ENCODE measurements at regions not wholly inside any gene's neighbourhood (a gene's known extent, or its start where the extent isn't known, plus 50 kb on each side); places are given as distances from the start of the nearest gene placed in this dataset.

DNA sequence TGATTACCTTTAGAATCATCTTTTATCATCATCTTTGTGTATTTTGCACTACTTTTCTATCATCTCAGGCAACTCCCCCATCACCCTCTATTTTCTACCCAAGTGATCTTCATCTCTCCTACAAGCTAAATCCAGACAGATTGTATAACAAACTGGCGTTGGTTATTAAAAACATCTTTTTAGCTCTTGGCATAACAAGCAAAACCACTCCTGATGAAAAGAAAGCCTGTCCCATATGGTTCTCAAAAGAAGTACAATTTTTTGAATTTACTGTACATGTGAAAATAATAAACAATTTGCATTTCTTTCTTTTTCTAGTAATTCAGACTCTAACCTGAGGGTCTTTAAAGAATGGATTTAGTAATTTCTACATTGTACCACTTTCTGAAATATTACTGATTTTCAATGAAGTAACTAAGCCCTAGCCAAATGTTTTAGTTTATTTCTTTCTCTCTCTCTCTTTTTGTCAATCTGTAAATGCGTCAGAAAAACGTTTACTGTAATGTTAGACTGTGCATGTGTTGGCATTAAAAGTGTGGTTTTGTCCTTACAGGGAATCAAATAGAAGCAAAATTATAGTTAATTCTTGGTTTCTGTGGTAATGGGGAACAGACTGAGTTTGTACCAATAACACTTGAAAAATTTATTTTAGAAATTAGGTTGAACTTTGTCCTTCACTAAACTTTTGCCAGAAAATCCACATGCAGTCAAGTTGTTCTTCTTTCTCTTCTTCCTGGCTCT is 52.5 kb upstream of the RPS23 start:
- no peak for DNase-seq

DNA sequence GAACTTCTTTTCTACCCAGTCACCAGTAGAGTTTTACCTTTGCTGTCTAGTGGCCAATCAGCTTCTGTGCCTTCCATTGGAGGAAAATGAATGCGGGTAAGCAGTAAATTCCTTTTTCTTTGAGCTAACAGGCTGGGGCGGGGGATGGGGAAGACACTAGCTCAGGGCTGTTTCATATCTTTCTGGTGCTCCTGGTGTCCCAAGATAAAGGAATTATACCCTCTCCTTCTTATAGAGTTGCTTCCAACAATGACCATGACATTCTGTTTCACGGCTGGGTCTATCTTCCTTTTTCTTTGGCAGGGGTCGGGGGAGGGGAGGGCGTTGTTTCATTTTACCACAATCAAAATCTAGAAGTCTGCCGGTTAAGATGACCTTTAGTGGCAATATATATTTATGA is 51.2 kb upstream of the RPS23 start:
- no peak for DNase-seq
